GM18505 (cell line): ENCODE measurements at regions not wholly inside any gene's neighbourhood (a gene's known extent, or its start where the extent isn't known, plus 50 kb on each side); places are given as distances from the start of the nearest gene placed in this dataset.

Source experiments
- ATAC-seq: cut with Tn5 transposase; IDR thresholded peaks from one replicate; pipeline ENCODE4 v1.9.1; 2021; ENCODE audit not compliant: unreplicated experiment
- POLR2A ChIP-seq: IDR thresholded peaks from 4 replicates; pipeline ENCODE4 v1.6.1; 2011; ENCODE audit warnings: borderline replicate concordance; ENCODE audit not compliant: insufficient read depth, insufficient read length; ENCODE audit errors: extremely low read depth

DNA sequence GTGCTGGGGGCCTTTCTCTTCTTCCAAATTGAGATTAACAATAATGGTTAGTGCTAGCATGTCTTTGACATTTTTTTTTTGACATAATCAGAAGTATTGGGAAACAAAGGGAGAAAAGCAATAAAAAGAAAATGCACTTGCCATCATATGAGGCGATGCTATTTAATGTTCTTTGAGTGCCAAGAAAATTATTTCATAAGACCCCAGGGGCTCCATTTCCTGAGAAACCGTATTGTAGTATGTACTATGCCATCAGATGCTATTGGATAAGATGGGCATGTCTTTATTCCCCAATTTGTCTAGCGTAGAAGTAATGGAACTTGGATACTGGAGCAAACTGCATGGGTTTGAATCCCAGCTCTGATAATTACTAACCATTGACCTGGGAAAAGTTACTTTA is 408.9 kb downstream of the ADRA2A start:
- TF ChIP-seq POLR2A: no peak
- ATAC-seq: no peak

DNA sequence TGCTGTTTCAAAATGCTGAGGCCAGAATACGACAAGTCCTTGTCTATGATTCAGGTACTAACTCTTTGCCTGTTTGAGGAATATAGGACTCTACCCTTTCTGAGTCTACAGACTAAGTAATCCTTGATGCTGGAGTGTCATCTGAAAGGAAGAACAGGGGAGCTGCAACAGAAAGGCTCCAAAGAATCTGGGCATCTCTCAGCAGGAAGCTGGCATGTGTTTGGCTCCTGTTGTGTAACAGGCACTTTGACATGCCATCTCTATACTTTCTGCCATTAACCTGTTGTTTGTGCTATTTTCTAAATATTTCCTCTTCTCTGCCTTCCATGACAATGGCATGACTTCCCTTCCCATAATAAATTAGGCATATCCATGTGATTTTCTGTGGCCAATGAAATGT is 409.5 kb downstream of the ADRA2A start:
- TF ChIP-seq POLR2A: no peak
- ATAC-seq: no peak

DNA sequence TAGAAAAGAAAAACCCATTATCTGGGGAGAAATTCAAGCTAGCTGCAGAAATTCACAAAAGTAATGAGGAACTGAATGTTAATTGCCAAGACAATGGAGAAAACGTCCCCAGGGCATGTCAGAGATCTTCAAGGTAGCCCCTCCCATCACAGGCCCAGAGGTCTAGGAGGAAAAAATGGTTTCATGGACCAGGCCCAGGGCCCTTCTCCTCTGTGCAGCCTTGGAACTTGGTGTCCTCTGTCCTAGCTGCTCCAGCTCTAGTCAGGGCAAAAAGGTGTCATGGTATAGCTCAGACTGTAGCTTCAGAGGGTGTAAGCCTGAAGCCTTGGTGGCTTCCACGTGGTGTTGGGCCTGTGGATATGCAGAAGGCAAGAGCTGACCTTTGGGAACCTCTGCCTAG is 411.8 kb downstream of the ADRA2A start:
- no peak for TF ChIP-seq POLR2A
- ATAC-seq: no peak

DNA sequence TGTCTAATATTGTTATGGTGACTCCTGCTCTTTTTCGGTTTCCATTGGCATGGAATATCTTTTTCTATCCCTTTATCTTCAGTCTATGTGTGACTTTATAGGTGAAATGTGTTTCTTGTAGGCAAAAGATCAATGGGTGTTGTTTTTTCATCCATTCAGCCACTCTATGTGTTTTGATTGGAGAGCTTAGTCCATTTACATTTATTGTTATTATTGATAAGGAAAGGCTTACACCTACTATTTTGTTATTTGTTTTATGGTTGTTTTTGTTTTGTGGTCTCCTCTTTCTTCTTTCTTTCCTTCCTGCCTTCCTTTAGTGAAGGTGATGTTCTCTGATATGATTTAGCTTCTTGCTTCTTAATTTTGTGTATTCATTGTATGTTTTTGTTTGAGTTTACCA is 414.3 kb downstream of the ADRA2A start:
- no peak for ATAC-seq
- TF ChIP-seq POLR2A: no peak

DNA sequence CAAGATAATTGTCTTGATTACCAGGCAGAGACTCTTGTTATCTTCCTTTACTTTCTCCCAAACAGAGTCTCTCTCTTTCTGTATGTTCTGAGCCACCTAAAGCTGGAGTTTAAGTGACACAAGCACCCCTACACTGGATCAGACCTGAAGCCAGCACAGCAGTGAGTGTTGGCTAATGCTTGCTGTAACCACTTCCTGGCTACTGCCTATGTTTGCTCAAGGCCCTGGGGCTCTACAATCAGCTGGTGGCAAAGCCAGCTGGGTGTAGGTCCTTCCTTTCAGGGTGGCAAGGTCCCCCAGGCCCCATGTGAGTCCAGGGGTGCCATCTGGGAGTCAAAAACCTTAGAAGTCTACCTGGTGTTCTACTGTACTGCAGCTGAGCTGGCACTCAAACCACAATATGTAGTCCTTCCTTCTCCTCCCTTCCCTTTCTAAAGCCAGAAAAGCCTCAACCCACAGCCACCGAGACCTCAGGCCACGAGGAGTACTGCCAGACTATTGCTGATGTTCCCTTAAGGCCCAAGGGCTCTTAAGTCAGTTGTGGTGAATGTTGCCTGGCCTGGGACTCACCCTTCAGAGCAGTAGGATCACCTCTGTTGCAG is 416.3 kb downstream of the ADRA2A start:
- TF ChIP-seq POLR2A: no peak

DNA sequence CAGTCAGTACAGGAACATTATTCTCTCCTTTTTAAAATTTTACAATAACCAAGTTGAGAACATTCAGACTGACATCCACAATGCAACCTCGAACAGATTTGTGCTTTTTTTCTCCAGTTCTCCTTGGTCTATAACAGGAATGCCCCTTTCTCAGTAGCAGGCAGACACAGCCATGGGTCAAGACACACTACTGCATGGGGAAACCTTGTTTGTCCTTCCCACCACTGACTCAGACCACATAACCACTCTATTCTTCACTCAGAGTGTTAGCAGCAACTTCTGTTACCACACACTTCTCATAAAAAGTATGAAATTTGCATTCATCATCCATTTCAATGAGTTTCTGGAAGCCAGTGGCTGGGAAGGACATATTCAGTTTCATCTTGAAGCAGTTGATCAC is 421.7 kb downstream of the ADRA2A start:
- ATAC-seq: no peak
- TF ChIP-seq POLR2A: no peak

More for the DNA sequence above, 416.3 kb downstream of the ADRA2A start:
- no peak for ATAC-seq

DNA sequence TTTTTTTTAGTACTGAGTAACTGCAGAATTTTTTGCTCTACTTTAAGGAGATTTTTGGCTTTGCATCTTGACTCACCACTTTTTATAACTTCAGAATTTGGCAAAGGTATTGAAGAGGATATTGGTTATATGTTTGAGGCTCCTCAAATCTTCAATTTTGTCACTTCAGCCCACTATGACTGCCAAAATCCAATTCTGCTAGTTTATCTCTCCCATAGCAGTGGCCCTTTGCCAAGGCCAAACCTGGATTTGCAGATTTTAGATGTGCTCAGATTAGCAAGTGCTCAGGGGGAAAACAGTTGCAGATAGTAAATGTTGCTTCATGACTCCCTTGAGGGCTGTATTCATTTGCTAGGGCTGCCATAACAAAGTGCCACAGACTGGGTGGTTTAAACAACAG is 427.5 kb downstream of the ADRA2A start:
- no peak for TF ChIP-seq POLR2A
- ATAC-seq: no peak

DNA sequence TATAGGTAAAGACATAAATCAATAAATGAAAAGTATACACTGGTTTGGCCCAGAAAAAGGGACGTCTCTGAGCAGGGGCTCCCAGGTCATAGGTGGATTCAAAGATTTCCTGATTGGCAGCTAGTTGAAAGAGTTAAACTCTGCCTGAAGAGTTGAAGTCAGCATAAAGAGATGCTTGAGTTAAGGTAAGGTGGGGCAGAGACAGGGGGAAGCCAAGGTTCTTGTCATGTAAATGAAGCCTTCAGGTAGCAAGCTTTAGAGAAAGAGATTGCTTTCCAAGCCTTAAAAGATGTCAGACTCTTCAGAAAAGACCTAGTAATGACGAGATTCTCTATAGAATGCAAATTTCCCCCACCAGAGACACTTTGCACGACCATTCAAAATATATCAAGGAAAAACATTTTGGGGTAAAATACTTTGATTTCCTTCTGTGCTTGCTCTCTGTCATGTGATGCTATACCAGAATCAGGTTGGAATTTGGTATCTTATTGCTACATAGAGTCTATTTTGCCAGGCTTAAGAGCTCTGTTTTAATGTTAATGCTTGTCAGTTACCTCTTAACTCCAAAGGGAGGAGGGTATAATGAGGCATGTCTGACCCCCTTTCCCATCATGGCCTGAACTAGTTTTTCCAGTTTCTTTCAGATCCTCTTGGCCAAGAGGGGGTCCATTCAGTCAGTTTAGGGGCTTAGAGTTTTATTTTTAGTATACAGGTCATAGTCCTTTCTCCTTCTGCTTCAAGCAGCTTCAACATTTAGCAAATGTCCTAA is 429.6 kb downstream of the ADRA2A start:
- TF ChIP-seq POLR2A: no peak
- ATAC-seq: no peak

DNA sequence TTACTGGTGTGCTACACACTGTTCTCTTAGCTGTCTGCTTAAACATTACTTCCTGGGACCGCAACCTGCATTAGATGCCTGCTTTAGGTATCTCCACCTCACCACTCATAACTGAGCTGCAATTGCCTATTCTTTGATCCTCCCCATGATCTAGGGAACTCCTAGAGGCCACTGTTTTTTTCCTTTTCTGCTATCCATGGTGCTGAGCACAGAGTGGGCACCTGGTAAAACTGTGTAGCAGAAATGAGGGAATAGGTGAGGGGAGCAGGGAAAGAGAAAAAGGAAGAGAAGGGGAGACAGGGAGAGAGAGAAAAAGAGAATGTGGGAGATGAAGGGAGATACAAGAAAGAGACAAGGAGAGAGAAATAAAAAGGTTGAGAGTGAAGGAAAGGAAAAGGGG is 434.9 kb downstream of the ADRA2A start:
- ATAC-seq: no peak
- TF ChIP-seq POLR2A: no peak

DNA sequence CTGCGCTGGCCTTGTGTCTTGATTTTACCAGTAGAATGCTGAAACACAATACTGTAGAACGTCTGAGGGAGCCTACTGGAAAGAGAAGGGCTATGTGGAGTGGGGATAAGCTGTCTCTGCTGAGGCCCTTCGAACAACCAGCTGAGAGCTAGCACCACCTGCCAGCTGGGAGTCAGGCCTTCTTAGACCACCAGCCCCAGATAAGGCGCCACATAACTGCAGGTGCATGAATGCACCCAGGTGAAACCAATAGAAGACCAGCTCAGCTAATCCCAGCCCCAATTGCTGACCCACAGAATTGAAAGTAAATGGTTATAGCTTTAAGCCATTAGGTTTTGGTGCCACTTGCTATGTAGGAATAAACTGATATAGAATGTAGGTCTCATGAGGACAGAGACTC is 438.4 kb downstream of the ADRA2A start:
- no peak for ATAC-seq
- no peak for TF ChIP-seq POLR2A

DNA sequence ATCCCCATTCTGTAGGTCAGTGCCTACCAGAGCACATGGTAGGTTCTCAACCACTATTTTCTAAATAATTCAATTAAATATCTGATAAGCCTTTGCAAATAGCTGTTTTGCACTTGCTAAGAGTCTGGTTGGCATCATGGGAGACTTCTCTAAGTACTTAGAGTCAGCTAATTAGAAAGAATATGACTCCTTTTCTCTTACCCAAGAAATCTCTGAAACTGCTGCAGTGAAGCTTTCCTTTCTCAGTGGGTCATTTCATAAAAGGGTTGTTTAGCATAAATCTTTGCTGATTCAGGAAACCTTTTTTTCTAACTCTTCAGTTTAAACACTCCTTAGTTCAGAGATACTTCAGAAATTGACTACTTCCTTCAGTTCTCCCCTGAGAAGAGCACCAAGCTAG is 438.9 kb downstream of the ADRA2A start:
- no peak for TF ChIP-seq POLR2A
- ATAC-seq: no peak

DNA sequence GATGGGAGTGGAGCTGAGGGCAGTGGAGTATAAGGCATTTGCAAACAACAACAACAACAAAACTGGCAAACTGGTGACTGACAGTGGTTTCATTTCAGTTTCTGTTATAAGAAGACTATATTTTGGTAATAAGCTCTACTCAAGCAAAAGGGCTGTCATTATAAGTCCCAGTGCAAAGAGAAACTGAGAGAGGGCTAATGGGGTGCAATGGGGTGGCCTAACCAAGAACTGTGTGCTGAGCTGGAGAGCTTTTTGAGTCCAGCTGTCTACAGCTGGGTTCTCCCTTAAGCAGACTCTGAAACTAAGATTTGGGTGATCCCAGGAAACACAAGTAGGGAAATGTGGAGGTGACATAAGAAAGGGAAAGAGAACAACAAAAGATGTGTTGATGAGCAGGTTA is 439.3 kb downstream of the ADRA2A start:
- TF ChIP-seq POLR2A: no peak
- ATAC-seq: no peak

DNA sequence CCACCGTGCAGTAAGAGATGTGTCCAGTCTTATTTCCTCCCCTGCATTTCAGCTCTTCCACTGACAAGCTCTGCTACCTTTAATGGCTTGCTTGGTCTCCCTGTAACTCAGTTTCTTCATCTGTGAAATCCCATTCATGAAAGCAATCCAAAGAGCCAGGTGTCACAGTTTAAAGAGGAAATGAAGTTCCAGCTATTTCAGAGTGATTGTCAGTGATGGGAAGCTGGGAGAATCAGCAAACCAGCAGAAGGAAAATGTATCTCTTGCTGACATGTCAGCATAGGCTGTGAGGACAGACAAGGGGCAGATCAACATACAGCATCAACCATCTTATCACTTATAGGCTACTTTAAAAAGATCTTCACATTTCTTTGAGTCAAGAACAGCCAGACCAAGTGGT is 445.3 kb downstream of the ADRA2A start:
- no peak for ATAC-seq
- TF ChIP-seq POLR2A: no peak

DNA sequence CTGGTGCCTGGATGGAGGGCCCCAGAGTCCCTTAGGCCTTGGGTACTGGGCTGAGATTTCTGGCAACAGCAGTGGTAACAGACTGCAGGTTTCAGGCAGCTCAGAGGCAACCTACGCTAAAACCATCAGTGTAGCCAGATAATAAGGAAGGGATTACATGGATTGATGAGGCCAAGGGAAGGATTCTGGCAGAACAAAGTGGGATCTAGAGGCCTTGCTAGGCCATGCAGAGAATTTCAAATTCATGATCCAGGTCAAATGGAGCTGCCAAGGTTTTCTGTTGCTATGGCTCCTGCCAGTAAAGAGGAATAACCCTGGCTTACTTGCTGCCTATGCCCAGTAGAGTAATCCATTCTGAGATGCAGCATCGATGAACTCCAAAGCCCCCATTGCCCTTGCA is 445.7 kb downstream of the ADRA2A start:
- TF ChIP-seq POLR2A: no peak
- ATAC-seq: no peak

DNA sequence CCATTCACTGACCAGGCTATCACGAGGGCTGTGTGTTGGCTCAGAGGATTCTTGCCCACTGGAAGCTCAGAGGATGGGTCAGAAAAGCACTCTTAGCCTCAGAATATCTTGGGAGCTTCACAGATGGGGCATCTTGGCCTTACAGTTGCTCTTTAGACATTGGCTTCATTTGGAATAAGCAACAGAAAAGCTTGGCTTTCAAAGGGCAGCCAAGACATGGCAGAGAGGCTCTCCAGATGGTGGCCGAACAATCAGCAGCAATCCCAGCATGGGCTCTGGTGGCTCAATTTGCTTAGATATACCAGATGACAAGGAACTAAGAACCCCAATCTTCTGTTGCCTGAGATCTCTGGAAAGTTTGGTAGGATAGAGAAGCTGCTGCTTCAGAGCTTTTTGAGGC is 446.2 kb downstream of the ADRA2A start:
- no peak for ATAC-seq
- no peak for TF ChIP-seq POLR2A

DNA sequence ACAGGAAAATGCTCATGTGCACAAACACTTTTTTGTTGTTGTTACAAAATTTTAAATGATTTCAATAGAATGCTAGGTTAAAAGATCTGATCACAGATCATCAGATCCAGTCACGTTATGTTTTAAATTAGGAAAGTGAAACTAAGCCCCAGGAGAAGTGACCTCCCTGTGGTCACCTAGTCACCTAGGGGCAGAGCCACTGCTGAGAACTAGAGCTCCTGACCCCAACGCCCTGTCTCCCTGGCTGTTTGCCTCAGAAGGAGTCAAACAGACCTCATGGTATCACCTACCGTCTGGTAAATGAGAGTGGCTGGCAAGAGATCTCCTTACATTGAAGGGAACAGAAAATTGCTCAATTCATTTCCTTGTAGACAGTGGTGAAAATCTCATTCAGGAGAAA is 447.3 kb downstream of the ADRA2A start:
- ATAC-seq: no peak
- no peak for TF ChIP-seq POLR2A

DNA sequence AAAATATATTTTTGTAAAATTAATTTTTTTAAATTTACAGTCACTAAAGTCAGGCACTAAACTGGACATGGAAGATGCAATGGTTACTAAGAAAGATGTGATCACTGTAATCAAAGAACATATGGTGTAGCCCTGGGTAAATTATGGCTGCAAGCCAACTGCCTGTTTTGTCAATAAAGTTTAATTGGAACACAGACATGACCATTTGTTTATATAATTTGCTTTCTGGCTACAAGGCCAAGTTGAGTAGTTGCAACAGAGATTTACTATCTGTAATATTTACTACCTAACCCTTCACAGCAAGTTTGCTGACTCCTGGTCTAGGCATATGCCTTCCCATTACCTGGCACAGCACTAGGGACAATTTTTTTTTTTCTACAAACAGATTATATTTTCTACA is 448.9 kb downstream of the ADRA2A start:
- no peak for ATAC-seq
- TF ChIP-seq POLR2A: no peak
